ENCODE measurements at regions not wholly inside any gene's neighbourhood (a gene's known extent, or its start where the extent isn't known, plus 50 kb on each side); places are given as distances from the start of the nearest gene placed in this dataset.

DNA sequence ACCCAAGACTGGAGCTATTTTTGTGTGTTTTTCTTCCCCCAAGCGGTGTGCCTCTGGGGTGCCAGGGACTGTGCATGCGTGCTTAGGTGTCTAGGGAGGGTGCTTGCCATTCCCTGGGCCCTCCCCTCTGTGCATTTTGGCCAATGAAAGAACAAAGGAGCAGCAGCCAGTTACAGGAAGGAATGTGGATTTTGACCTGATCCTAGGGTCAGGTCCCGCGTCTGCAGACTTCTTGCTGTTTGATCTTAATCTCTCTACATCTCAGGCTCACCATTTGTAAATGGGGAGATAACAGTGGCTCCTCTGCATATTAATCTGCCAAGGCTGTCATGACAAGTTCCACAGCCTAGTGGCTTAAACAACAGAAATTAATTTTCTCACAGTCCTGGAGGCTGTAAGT is 699.1 kb downstream of the QKI start:
- TF ChIP-seq, protein P1, sequence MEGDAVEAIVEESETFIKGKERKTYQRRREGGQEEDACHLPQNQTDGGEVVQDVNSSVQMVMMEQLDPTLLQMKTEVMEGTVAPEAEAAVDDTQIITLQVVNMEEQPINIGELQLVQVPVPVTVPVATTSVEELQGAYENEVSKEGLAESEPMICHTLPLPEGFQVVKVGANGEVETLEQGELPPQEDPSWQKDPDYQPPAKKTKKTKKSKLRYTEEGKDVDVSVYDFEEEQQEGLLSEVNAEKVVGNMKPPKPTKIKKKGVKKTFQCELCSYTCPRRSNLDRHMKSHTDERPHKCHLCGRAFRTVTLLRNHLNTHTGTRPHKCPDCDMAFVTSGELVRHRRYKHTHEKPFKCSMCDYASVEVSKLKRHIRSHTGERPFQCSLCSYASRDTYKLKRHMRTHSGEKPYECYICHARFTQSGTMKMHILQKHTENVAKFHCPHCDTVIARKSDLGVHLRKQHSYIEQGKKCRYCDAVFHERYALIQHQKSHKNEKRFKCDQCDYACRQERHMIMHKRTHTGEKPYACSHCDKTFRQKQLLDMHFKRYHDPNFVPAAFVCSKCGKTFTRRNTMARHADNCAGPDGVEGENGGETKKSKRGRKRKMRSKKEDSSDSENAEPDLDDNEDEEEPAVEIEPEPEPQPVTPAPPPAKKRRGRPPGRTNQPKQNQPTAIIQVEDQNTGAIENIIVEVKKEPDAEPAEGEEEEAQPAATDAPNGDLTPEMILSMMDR (IDR thresholded peaks at IDR 0.05) = no peak
- no peak for TF ChIP-seq POLR2A (IDR thresholded peaks at IDR 0.05)
